ENCODE measurements at regions not wholly inside any gene's neighbourhood (a gene's known extent, or its start where the extent isn't known, plus 50 kb on each side); places are given as distances from the start of the nearest gene placed in this dataset.

- Histone ChIP-seq H3K9me3 (peaks cover 0 to 11% (median 5%) of the 10 kb centered on the region in 4 donors), H3K4me3 (no peak overlapping the region), H3K27me3 (no peaks in the 10 kb centered on the region), H3K36me3 (no peaks in the 10 kb centered on the region), H3K27ac (no peak overlapping the region), H3K4me1 (no peaks in the 10 kb centered on the region)
- no peak for TF ChIP-seq POLR2AphosphoS5 (IDR thresholded peaks at IDR 0.05)
- no peak for TF ChIP-seq POLR2A (IDR thresholded peaks at IDR 0.05)
- TF ChIP-seq CTCF (IDR thresholded peaks at IDR 0.05) = no peak
- TF ChIP-seq EP300 (IDR thresholded peaks at IDR 0.05) = no peak
- WGBS, 5 donors = 28 to 55% (median 37%) methylated on average over 3 of the region's 3 CpGs
- DNase-seq = no peak
- intact Hi-C loops (cut with DNase I; ENCODE audit: low total_unique reads) = no loop called here
Observed at GRCh38 chr6:15970517-15970916, 158.4 kb upstream of the MYLIP start.

GRCh38 chr6:15969236-15969778 lies 159.6 kb upstream of the MYLIP start:
- DNase-seq = no peak
- Histone ChIP-seq H3K27me3 (no peaks in the 10 kb centered on the region), H3K36me3 (no peaks in the 10 kb centered on the region), H3K9me3 (peaks cover 0 to 11% (median 5%) of the 10 kb centered on the region in 4 donors), H3K4me3 (no peak overlapping the region), H3K27ac (no peak overlapping the region), H3K4me1 (no peaks in the 10 kb centered on the region)
- WGBS, 5 donors = 43 to 62% (median 46%) methylated on average over 3 of the region's 3 CpGs
- intact Hi-C loops (cut with DNase I; ENCODE audit: low total_unique reads) = no loop called here
- TF ChIP-seq CTCF (IDR thresholded peaks at IDR 0.05) = no peak
- no peak for TF ChIP-seq POLR2A (IDR thresholded peaks at IDR 0.05)
- no peak for TF ChIP-seq EP300 (IDR thresholded peaks at IDR 0.05)
- no peak for TF ChIP-seq POLR2AphosphoS5 (IDR thresholded peaks at IDR 0.05)

- no peak for DNase-seq
- Histone ChIP-seq H3K4me3 (no peak overlapping the region), H3K9me3 (peaks cover 0 to 7% (median 3%) of the 10 kb centered on the region in 4 donors), H3K36me3 (no peaks in the 10 kb centered on the region), H3K4me1 (no peaks in the 10 kb centered on the region), H3K27ac (no peak overlapping the region), H3K27me3 (no peaks in the 10 kb centered on the region)
- TF ChIP-seq POLR2AphosphoS5 (IDR thresholded peaks at IDR 0.05) = no peak
- TF ChIP-seq CTCF (IDR thresholded peaks at IDR 0.05) = no peak
- no peak for TF ChIP-seq EP300 (IDR thresholded peaks at IDR 0.05)
- TF ChIP-seq POLR2A (IDR thresholded peaks at IDR 0.05) = no peak
- 55 to 63% (median 59%) methylated on average over 3 of the region's 3 CpGs for WGBS, 5 donors
- intact Hi-C loops (cut with DNase I; ENCODE audit: low total_unique reads) = no loop called here
Observed at GRCh38 chr6:15968519-15968918, 160.4 kb upstream of the MYLIP start.

- WGBS, 5 donors = 70 to 89% (median 82%) methylated on average over 4 to 5 of the region's 5 CpGs
- no peak for DNase-seq
- Histone ChIP-seq H3K27me3 (no peaks in the 10 kb centered on the region), H3K27ac (no peak overlapping the region), H3K4me3 (no peak overlapping the region), H3K4me1 (no peaks in the 10 kb centered on the region), H3K9me3 (no peaks in the 10 kb centered on the region), H3K36me3 (no peaks in the 10 kb centered on the region)
- intact Hi-C loops (cut with DNase I; ENCODE audit: low total_unique reads) = no loop called here
- TF ChIP-seq CTCF (IDR thresholded peaks at IDR 0.05) (no peak), POLR2A (IDR thresholded peaks at IDR 0.05) (no peak), POLR2AphosphoS5 (IDR thresholded peaks at IDR 0.05) (no peak), EP300 (IDR thresholded peaks at IDR 0.05) (no peak)
Observed at GRCh38 chr6:15966000-15966520, 162.8 kb upstream of the MYLIP start.

Measured in stomach (tissue), 8 donors.